ENCODE measurements at regions not wholly inside any gene's neighbourhood (a gene's known extent, or its start where the extent isn't known, plus 50 kb on each side); places are given as distances from the start of the nearest gene placed in this dataset.
"Not testable (repeated sequence)": the region's sequence is repeated elsewhere in the genome, so short reads cannot be mapped to it uniquely, and the experiment has no call there.

GRCh38 chr1:94362466-94363058 is 55.6 kb upstream of the ABCD3 start:
- H3K27me3 Mint-ChIP-seq, result peaks cover 21% of the 10 kb centered on the region
- DNase-seq (ENCODE audit: low spot score in 2 of 2), result no peak
- no peaks in the 10 kb centered on the region for H3K4me1 Mint-ChIP-seq
- H3K4me3 Mint-ChIP-seq, result no peak overlapping the region
- no peaks in the 10 kb centered on the region for H3K36me3 Mint-ChIP-seq (ENCODE audit: insufficient read depth)
- no peak overlapping the region for H3K27ac Mint-ChIP-seq (ENCODE audit: low read depth)
- no peaks in the 10 kb centered on the region for H3K9me3 Mint-ChIP-seq
- no peak for ATAC-seq (replicated peaks; ENCODE audit: extremely low read depth, poor library complexity, severe bottlenecking)

DNA sequence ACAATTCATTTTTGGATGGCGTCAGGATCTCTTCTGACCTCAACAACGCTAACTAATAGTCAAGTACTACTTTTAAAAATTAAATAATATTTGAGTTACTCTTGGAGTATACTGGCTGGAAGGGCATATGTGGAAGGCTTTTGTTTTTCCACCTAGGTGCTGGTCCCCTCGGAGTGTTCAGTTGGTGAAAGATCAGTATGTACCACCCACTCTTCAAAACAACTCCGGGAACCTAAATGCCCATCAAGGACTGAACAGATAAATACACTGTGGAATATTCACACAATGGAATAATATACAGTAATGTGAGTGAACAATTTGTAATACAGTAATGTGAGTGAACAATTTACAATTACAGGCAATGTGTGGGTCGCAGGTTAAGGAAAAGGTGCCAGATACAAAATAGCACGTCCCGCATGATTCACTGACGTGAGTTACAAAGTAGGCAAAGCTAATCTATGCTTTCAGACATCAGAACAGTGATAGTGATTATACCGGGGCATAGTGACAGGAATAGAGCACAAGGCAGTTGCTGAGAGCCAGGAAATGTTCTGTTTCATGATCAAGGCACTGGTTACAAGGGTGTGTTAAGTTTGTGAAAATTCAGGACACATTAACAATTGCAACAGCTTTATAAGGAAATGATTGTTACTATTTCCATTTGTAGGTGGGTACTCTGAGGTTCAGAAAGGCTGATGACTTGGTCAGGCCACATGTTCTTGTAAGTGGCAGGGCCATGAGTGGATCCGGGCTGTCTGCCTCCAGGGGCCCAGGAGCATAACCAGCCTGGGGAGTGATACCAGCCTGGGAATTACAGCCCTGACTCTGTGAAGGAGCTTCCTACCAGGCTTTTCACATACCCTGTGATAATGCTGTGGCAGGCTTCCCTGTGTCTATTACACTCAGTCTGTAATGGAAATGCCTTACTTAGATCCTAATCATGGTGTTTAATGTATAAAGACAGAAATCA is 59.3 kb upstream of the ABCD3 start:
- peaks cover 28% of the 10 kb centered on the region for H3K27me3 Mint-ChIP-seq
- H3K9me3 Mint-ChIP-seq, result no peaks in the 10 kb centered on the region
- no peaks in the 10 kb centered on the region for H3K36me3 Mint-ChIP-seq (ENCODE audit: insufficient read depth)
- H3K4me1 Mint-ChIP-seq, result no peaks in the 10 kb centered on the region
- H3K27ac Mint-ChIP-seq (ENCODE audit: low read depth), result no peak overlapping the region
- DNase-seq (ENCODE audit: low spot score in 2 of 2) (no peak), ATAC-seq (replicated peaks; ENCODE audit: extremely low read depth, poor library complexity, severe bottlenecking) (no peak)
- no peak overlapping the region for H3K4me3 Mint-ChIP-seq

DNA sequence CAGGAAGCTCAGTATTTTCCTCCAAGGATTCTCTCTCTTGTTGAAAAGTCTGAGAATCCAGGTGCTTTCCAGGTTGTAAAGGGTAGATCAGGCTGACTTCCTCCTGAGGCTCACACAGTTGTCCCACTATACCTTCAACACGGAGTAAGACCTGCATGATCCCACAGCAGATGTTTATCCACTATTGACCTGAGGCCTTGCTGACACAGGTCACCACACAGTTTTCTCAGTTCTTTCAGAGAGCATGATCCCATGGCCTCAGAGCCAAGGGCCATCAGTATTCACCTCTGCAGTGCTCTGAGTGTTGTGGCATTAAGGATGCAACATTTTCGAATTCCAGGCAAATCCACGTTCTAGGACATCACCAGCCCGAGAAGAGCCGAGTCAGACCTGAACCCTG is 60.5 kb upstream of the ABCD3 start:
- Mint-ChIP-seq H3K36me3 (ENCODE audit: insufficient read depth) (no peaks in the 10 kb centered on the region), H3K4me1 (no peaks in the 10 kb centered on the region), H3K27me3 (peaks cover 26% of the 10 kb centered on the region), H3K9me3 (no peaks in the 10 kb centered on the region), H3K4me3 (no peak overlapping the region), H3K27ac (ENCODE audit: low read depth) (no peak overlapping the region)
- no peak for ATAC-seq (replicated peaks; ENCODE audit: extremely low read depth, poor library complexity, severe bottlenecking)
- no peak for DNase-seq (ENCODE audit: low spot score in 2 of 2)

DNA sequence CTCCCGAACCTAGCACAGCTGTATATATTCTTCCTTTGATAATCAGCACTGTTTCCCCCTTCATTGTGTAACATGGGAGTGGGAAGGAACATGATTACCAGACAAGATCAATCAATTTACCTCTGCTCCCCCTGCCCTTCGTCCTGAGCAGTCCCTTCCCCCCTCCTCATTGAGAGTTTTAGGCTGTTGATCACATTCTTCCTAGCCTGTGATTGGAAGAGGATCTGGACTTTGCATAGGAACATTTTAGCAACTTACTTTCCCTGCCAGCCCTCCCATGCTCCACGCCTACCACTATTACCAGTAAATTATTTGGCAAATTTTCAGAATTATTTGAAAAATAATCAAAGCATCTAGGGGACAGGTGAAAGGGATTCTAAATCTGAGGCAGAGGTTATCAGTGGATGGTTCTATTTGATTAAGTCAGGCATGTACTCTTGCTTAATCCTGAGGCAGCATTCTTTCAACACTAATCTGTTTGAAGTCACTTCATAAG is 62.7 kb upstream of the ABCD3 start:
- no peaks in the 10 kb centered on the region for H3K36me3 Mint-ChIP-seq (ENCODE audit: insufficient read depth)
- no peaks in the 10 kb centered on the region for H3K4me1 Mint-ChIP-seq
- H3K9me3 Mint-ChIP-seq, result no peaks in the 10 kb centered on the region
- H3K4me3 Mint-ChIP-seq, result no peak overlapping the region
- no peak for DNase-seq (ENCODE audit: low spot score in 2 of 2)
- ATAC-seq (replicated peaks; ENCODE audit: extremely low read depth, poor library complexity, severe bottlenecking), result no peak
- H3K27me3 Mint-ChIP-seq, result peaks cover 35% of the 10 kb centered on the region
- H3K27ac Mint-ChIP-seq (ENCODE audit: low read depth), result no peak overlapping the region

DNA sequence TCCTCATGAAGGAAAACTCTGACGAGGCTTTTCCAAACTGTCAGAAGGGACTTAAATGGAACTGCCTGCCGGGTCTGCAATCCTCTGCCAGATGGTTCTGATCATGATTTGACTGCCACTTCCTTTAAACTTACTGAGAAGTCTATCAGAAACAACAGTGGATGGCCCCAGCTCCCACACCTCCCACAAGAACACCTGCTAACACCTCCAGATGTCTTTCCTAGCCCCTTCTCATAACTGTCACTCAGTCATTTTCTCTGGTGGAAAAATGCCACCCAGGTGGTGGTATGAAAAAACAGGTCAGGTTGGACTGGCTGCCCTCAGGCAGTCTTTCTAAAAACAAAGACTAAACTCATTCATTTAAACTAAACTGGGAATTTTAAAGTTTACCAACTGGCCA is 66.7 kb upstream of the ABCD3 start:
- DNase-seq (ENCODE audit: low spot score in 2 of 2) (no peak), ATAC-seq (replicated peaks; ENCODE audit: extremely low read depth, poor library complexity, severe bottlenecking) (no peak)
- Mint-ChIP-seq H3K36me3 (ENCODE audit: insufficient read depth) (no peaks in the 10 kb centered on the region), H3K9me3 (no peaks in the 10 kb centered on the region), H3K27ac (ENCODE audit: low read depth) (no peak overlapping the region), H3K27me3 (peaks cover 64% of the 10 kb centered on the region), H3K4me1 (no peaks in the 10 kb centered on the region), H3K4me3 (no peak overlapping the region)

GRCh38 chr1:94350350-94350924 is 67.8 kb upstream of the ABCD3 start:
- Mint-ChIP-seq H3K9me3 (no peaks in the 10 kb centered on the region), H3K4me3 (no peak overlapping the region), H3K36me3 (ENCODE audit: insufficient read depth) (no peaks in the 10 kb centered on the region), H3K4me1 (no peaks in the 10 kb centered on the region), H3K27ac (ENCODE audit: low read depth) (no peak overlapping the region), H3K27me3 (peaks cover 60% of the 10 kb centered on the region)
- DNase-seq (ENCODE audit: low spot score in 2 of 2) (no peak), ATAC-seq (replicated peaks; ENCODE audit: extremely low read depth, poor library complexity, severe bottlenecking) (no peak)

GRCh38 chr1:94349853-94350252 is 68.3 kb upstream of the ABCD3 start:
- no peaks in the 10 kb centered on the region for H3K36me3 Mint-ChIP-seq (ENCODE audit: insufficient read depth)

GRCh38 chr1:94348386-94348785 is 69.8 kb upstream of the ABCD3 start:
- not testable (repeated sequence) for H3K4me3 Mint-ChIP-seq; H3K9me3 Mint-ChIP-seq; H3K27ac Mint-ChIP-seq (ENCODE audit: low read depth); H3K4me1 Mint-ChIP-seq; H3K36me3 Mint-ChIP-seq (ENCODE audit: insufficient read depth); DNase-seq (ENCODE audit: low spot score in 2 of 2); ATAC-seq (replicated peaks; ENCODE audit: extremely low read depth, poor library complexity, severe bottlenecking)
- peaks cover 50% of the 10 kb centered on the region for H3K27me3 Mint-ChIP-seq

More at GRCh38 chr1:94349853-94350252, 68.3 kb upstream of the ABCD3 start:
- no peak for DNase-seq (ENCODE audit: low spot score in 2 of 2)
- Mint-ChIP-seq H3K27me3 (peaks cover 54% of the 10 kb centered on the region), H3K9me3 (no peaks in the 10 kb centered on the region), H3K4me3 (no peak overlapping the region), H3K27ac (ENCODE audit: low read depth) (no peak overlapping the region), H3K4me1 (no peaks in the 10 kb centered on the region)
- no peak for ATAC-seq (replicated peaks; ENCODE audit: extremely low read depth, poor library complexity, severe bottlenecking)

DNA sequence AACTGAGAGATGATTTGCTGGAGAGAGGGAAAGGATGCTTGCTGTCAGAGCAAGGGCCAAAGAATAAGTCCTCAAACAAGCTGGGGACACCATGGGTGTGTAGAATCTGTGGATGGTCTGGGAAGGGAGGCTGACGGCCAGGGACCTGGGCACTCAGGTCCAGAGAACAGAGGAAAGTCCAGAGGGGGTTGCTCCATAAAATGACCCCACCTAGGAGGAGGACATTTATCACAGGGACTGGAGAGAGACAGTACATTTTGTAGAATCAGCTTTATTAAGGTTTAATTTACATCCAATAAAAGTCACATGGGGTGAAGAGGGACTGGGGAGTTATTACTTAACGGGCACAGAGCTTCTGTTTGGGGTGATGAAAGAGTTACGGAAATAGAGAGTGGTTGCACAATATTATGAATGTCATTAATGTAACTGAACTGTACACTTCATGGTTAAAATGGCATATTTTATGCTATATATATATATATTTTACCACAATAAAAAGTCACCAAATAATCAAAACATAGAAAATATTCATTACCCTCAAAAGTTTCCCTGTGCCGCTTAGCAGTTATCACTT is 73.0 kb upstream of the ABCD3 start:
- H3K36me3 Mint-ChIP-seq (ENCODE audit: insufficient read depth), result no peaks in the 10 kb centered on the region
- H3K4me1 Mint-ChIP-seq, result no peaks in the 10 kb centered on the region
- H3K27ac Mint-ChIP-seq (ENCODE audit: low read depth), result no peak overlapping the region
- ATAC-seq (replicated peaks; ENCODE audit: extremely low read depth, poor library complexity, severe bottlenecking) (no peak), DNase-seq (ENCODE audit: low spot score in 2 of 2) (no peak)
- peaks cover 44% of the 10 kb centered on the region for H3K27me3 Mint-ChIP-seq
- no peak overlapping the region for H3K4me3 Mint-ChIP-seq
- no peaks in the 10 kb centered on the region for H3K9me3 Mint-ChIP-seq

- Mint-ChIP-seq H3K9me3 (no peaks in the 10 kb centered on the region), H3K27me3 (peaks cover 40% of the 10 kb centered on the region), H3K27ac (ENCODE audit: low read depth) (no peak overlapping the region), H3K36me3 (ENCODE audit: insufficient read depth) (no peaks in the 10 kb centered on the region), H3K4me1 (no peaks in the 10 kb centered on the region), H3K4me3 (no peak overlapping the region)
- DNase-seq (ENCODE audit: low spot score in 2 of 2), result no peak
- ATAC-seq (replicated peaks; ENCODE audit: extremely low read depth, poor library complexity, severe bottlenecking), result no peak
Measured at GRCh38 chr1:94342416-94342815, 75.8 kb upstream of the ABCD3 start.

DNA sequence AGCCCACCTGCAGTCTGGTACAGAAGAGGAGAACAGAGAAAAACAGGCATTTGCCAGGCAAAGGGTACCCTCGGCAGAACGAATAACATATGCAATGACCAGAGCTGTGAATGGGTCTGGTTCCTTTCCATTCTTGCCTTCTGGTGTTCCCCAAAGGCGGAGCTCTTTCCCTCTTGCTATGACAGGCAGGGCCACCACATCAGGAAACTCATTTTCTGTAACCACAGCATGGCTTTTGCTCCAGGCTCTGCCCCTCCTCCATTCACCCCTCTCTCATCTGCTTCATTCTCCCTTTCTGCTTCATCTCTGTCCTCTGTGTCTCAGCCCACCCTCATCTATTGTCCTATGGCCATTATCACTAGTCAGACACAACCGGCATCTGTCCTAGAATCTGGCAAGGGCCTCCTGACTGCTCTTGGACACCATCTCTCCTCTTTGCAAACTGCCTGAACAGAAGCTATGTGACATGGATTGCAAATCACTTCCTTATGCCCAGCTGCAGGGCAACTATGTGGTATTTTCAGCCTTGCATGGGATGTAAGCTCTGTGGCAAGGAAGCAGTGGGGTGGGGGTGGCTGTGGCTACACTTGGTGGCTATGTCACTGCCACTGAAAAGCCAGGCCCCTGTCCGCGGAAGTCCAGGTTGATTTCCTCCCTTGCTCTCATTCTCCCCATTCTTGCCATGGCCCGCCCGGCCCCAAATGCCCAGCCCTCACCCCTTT is 78.8 kb upstream of the ABCD3 start:
- H3K4me3 Mint-ChIP-seq, result no peak overlapping the region
- no peaks in the 10 kb centered on the region for H3K36me3 Mint-ChIP-seq (ENCODE audit: insufficient read depth)
- DNase-seq (ENCODE audit: low spot score in 2 of 2) (no peak), ATAC-seq (replicated peaks; ENCODE audit: extremely low read depth, poor library complexity, severe bottlenecking) (no peak)
- peaks cover 39% of the 10 kb centered on the region for H3K27me3 Mint-ChIP-seq
- no peak overlapping the region for H3K27ac Mint-ChIP-seq (ENCODE audit: low read depth)
- H3K9me3 Mint-ChIP-seq, result no peaks in the 10 kb centered on the region
- no peaks in the 10 kb centered on the region for H3K4me1 Mint-ChIP-seq

DNA sequence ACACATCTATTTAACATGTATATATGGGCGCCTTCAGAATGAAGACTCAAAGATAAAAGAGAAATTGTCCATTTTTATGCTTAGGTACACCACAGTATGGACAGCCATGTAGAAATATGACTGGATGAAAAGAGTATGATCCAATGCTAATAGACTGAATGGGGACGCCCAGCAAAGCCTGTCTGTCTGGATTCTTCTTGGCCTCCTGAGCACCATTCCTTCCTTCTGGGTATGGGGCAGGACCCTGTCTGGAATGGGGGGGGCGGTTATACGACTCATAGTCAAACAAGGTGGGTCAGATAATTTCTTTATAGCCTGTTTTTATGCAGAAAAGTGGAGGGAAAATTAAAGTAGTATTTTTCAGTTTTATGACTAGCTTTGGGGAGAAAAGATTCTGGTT is 81.2 kb upstream of the ABCD3 start:
- H3K4me3 Mint-ChIP-seq, result no peak overlapping the region

More for the DNA sequence above, 81.2 kb upstream of the ABCD3 start:
- DNase-seq (ENCODE audit: low spot score in 2 of 2) (no peak), ATAC-seq (replicated peaks; ENCODE audit: extremely low read depth, poor library complexity, severe bottlenecking) (no peak)
- Mint-ChIP-seq H3K4me1 (no peaks in the 10 kb centered on the region), H3K27ac (ENCODE audit: low read depth) (no peak overlapping the region), H3K9me3 (no peaks in the 10 kb centered on the region), H3K36me3 (ENCODE audit: insufficient read depth) (no peaks in the 10 kb centered on the region), H3K27me3 (peaks cover 45% of the 10 kb centered on the region)
